ENCODE measurements at regions not wholly inside any gene's neighbourhood (a gene's known extent, or its start where the extent isn't known, plus 50 kb on each side); places are given as distances from the start of the nearest gene placed in this dataset.

DNA sequence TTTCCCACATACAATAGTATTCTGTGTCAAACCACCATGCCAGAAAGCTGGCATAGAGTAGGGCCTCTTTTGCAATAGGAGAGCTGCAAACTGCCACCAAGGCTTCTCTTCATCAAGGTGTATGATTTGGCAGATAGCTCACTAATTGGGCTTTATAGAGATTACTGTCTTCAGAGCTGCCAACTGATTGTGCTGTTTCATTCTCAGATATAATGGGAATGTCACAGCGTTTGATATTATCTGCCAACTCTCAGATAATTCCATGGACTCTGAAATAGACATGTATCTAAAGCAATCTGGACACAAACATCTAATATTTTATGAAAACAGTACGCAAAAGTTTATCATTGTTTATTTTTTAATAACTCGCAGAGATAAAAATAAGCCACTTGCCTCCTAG, 1289.1 kb downstream of the STIM2 start:
- Histone ChIP-seq H3K4me3 (ENCODE audit: low read length in 2 of 2) (no peak overlapping the region), H3K4me1 (ENCODE audit: control insufficient read depth in 1 of 2, insufficient read depth in 2 of 2, low read length in 2 of 2) (no peaks in the 10 kb centered on the region), H3K27me3 (ENCODE audit: control insufficient read depth in 1 of 2, insufficient read depth in 2 of 2, low read length in 1 of 2) (no peaks in the 10 kb centered on the region), H3K36me3 (ENCODE audit: control insufficient read depth in 1 of 2, insufficient read depth in 2 of 2, low read length in 1 of 2) (no peaks in the 10 kb centered on the region), H3K9me3 (ENCODE audit: control insufficient read depth, low read length) (no peaks in the 10 kb centered on the region), H3K27ac (ENCODE audit: low read depth in 1 of 2, low read length in 2 of 2) (no peak overlapping the region)
- ATAC-seq (ENCODE audit: low FRiP score) (no peak), DNase-seq (no peak)
- 60 to 66% methylated on average over 3 of the region's 3 CpGs for WGBS, 2 donors
- intact Hi-C loops (cut with DNase I): no loop called here

DNA sequence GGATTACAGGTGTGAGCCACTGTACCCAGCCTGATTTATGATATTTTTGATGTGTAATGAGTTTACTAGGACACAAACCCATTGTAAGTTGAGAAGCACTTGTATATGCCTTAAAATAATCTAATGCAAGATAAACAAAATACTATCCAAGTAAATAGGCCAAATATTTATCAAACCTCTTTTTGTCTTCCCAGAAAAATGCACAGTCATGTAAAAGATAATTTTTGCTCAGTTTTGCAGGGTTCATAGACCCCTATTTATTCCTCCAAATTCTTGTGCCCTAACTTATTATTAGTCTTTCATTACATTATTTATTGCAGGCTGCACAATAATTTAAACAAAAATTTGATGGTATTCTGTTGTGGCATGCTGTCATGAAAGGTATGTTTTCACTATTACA, 1290.7 kb downstream of the STIM2 start:
- no peaks in the 10 kb centered on the region for H3K4me1 ChIP-seq (ENCODE audit: control insufficient read depth in 1 of 2, insufficient read depth in 2 of 2, low read length in 2 of 2)
- ATAC-seq (ENCODE audit: low FRiP score): no peak
- H3K4me3 ChIP-seq (ENCODE audit: low read length in 2 of 2): no peak overlapping the region
- H3K27ac ChIP-seq (ENCODE audit: low read depth in 1 of 2, low read length in 2 of 2): no peak overlapping the region
- H3K9me3 ChIP-seq (ENCODE audit: control insufficient read depth, low read length): no peaks in the 10 kb centered on the region
- H3K27me3 ChIP-seq (ENCODE audit: control insufficient read depth in 1 of 2, insufficient read depth in 2 of 2, low read length in 1 of 2): no peaks in the 10 kb centered on the region
- no peaks in the 10 kb centered on the region for H3K36me3 ChIP-seq (ENCODE audit: control insufficient read depth in 1 of 2, insufficient read depth in 2 of 2, low read length in 1 of 2)
- no peak for DNase-seq
- intact Hi-C loops (cut with DNase I): no loop called here

DNA sequence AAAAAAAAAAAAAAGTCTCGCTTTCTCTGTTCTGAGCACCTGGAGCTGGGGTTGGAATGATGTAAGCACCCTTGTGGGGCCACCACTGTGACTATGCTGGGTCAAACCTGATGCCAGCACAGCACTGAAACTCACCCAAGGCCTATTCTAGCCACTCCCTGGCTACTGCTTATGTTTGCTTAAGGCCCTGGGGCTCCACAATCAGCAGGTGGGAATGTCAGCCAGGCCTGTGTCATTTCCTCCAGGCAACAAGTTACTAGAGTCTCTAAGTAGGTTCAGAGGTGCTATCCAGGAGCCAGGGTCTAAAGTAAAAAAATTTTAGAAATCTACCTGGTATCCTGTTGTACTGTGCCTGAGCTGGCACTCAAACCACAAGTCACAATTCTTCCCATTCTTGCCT, 1306.8 kb downstream of the STIM2 start:
- H3K4me1 ChIP-seq (ENCODE audit: control insufficient read depth in 1 of 2, insufficient read depth in 2 of 2, low read length in 2 of 2): no peaks in the 10 kb centered on the region
- H3K27me3 ChIP-seq (ENCODE audit: control insufficient read depth in 1 of 2, insufficient read depth in 2 of 2, low read length in 1 of 2): no peaks in the 10 kb centered on the region
- intact Hi-C loops (cut with DNase I): no loop called here
- WGBS, 2 donors: 80 to 86% methylated on average over 1 of the region's 1 CpG
- no peak for DNase-seq
- no peaks in the 10 kb centered on the region for H3K36me3 ChIP-seq (ENCODE audit: control insufficient read depth in 1 of 2, insufficient read depth in 2 of 2, low read length in 1 of 2)
- no peak overlapping the region for H3K4me3 ChIP-seq (ENCODE audit: low read length in 2 of 2)
- H3K27ac ChIP-seq (ENCODE audit: low read depth in 1 of 2, low read length in 2 of 2): no peak overlapping the region
- no peak for ATAC-seq (ENCODE audit: low FRiP score)
- H3K9me3 ChIP-seq (ENCODE audit: control insufficient read depth, low read length): peaks cover 2% of the 10 kb centered on the region

DNA sequence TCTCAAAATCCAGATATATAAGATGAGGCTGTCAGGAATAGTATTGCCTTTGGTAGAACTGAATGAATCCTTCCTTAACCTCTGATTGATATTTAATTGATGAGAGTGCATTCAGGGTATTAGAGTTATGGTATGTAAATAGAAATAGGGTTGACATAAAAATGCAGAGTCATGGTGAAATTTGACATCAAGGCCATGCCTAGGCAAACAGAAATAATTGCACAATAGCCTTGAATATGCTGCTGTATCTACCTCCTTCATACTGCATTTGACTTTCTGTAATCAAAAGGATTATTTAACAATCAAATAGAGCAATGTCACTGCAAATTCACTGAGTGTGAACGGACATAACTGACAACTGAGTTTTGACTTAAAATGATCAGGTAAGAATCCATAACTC, 1316.3 kb downstream of the STIM2 start:
- no peaks in the 10 kb centered on the region for H3K9me3 ChIP-seq (ENCODE audit: control insufficient read depth, low read length)
- no peaks in the 10 kb centered on the region for H3K27me3 ChIP-seq (ENCODE audit: control insufficient read depth in 1 of 2, insufficient read depth in 2 of 2, low read length in 1 of 2)
- no peaks in the 10 kb centered on the region for H3K4me1 ChIP-seq (ENCODE audit: control insufficient read depth in 1 of 2, insufficient read depth in 2 of 2, low read length in 2 of 2)
- no peak overlapping the region for H3K27ac ChIP-seq (ENCODE audit: low read depth in 1 of 2, low read length in 2 of 2)
- 78 to 81% methylated on average over 1 of the region's 1 CpG for WGBS, 2 donors
- intact Hi-C loops (cut with DNase I): no loop called here
- ATAC-seq (ENCODE audit: low FRiP score) (no peak), DNase-seq (no peak)
- H3K4me3 ChIP-seq (ENCODE audit: low read length in 2 of 2): no peak overlapping the region
- no peaks in the 10 kb centered on the region for H3K36me3 ChIP-seq (ENCODE audit: control insufficient read depth in 1 of 2, insufficient read depth in 2 of 2, low read length in 1 of 2)

DNA sequence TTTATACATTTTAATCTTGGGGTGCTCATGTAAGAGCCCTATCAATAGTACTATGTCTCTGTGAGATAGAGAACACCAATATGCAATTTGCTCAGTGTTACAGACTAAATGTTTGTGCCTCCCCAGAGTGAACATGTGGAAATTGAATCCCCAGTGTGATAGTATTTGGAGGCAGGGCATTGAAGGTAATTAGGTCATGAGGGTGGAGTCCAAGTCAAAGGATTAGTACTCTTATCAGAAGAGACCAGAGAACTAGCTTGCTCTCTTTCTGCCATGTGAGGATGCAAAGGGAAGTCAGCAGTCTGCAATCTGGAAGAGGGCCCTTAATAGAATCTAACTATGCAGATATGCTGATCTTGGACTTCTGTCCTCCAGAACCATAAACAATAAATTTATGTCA, 1317.0 kb downstream of the STIM2 start:
- ATAC-seq (ENCODE audit: low FRiP score): no peak
- H3K4me3 ChIP-seq (ENCODE audit: low read length in 2 of 2): no peak overlapping the region
- intact Hi-C loops (cut with DNase I): no loop called here

DNA sequence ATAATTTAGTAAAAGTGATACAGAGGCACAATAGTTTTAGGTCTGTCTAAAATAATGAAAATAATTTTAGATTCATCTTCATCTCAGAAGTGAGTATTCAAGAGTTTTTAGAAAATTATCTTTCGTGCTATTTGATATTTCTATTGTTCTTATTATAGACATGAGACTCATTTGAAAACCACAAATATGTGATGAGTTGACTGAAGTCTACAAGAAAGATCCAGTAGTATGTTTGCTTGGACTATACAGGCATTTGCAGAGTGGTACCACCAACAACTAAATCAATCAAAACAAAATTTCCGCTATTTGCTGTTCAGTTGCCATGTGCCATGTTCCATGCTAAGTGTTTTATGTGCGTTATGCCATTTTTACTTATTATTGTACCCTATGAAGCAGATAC, 1318.5 kb downstream of the STIM2 start:
- Histone ChIP-seq H3K4me1 (ENCODE audit: control insufficient read depth in 1 of 2, insufficient read depth in 2 of 2, low read length in 2 of 2) (no peaks in the 10 kb centered on the region), H3K36me3 (ENCODE audit: control insufficient read depth in 1 of 2, insufficient read depth in 2 of 2, low read length in 1 of 2) (no peaks in the 10 kb centered on the region), H3K27ac (ENCODE audit: low read depth in 1 of 2, low read length in 2 of 2) (no peak overlapping the region), H3K4me3 (ENCODE audit: low read length in 2 of 2) (no peak overlapping the region), H3K9me3 (ENCODE audit: control insufficient read depth, low read length) (no peaks in the 10 kb centered on the region), H3K27me3 (ENCODE audit: control insufficient read depth in 1 of 2, insufficient read depth in 2 of 2, low read length in 1 of 2) (no peaks in the 10 kb centered on the region)
- no peak for DNase-seq
- intact Hi-C loops (cut with DNase I): no loop called here
- WGBS, 2 donors: 84 to 85% methylated on average over 3 of the region's 3 CpGs
- no peak for ATAC-seq (ENCODE audit: low FRiP score)

More for the DNA sequence above, 1317.0 kb downstream of the STIM2 start:
- Histone ChIP-seq H3K27ac (ENCODE audit: low read depth in 1 of 2, low read length in 2 of 2) (no peak overlapping the region), H3K27me3 (ENCODE audit: control insufficient read depth in 1 of 2, insufficient read depth in 2 of 2, low read length in 1 of 2) (no peaks in the 10 kb centered on the region), H3K4me1 (ENCODE audit: control insufficient read depth in 1 of 2, insufficient read depth in 2 of 2, low read length in 2 of 2) (no peaks in the 10 kb centered on the region), H3K36me3 (ENCODE audit: control insufficient read depth in 1 of 2, insufficient read depth in 2 of 2, low read length in 1 of 2) (no peaks in the 10 kb centered on the region), H3K9me3 (ENCODE audit: control insufficient read depth, low read length) (no peaks in the 10 kb centered on the region)
- no peak for DNase-seq

DNA sequence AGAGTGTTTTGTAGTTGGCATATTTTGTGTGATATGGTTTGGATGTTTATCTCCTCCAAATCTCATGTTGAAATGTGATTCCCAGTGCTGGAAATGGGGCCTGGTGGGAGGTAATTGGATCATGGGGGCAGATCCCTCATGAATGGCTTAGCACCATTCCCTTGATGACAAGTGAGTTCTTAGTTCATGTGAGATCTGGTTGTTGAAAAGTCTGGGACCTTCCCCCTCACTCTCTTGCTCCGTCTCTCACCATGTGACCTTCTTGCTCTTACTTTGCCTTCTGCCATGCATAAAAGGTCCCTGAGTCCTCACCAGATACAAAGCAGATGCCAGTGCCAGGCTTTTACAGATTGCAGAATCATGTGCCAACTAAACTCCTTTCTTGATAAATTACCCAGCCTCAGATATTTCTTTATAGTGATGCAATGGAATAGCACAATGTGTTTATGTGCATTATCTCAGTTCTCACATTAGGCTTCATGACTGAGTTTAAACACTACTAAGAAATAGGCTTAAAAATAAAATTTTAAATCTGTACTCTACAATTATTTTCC, 1348.8 kb downstream of the STIM2 start:
- intact Hi-C loops (cut with DNase I): no loop called here
- 18 to 24% methylated on average over 1 of the region's 1 CpG for WGBS, 2 donors
- no peak overlapping the region for H3K27ac ChIP-seq (ENCODE audit: low read depth in 1 of 2, low read length in 2 of 2)
- H3K9me3 ChIP-seq (ENCODE audit: control insufficient read depth, low read length): peaks cover 2% of the 10 kb centered on the region
- no peaks in the 10 kb centered on the region for H3K27me3 ChIP-seq (ENCODE audit: control insufficient read depth in 1 of 2, insufficient read depth in 2 of 2, low read length in 1 of 2)
- DNase-seq (no peak), ATAC-seq (ENCODE audit: low FRiP score) (no peak)
- no peaks in the 10 kb centered on the region for H3K4me1 ChIP-seq (ENCODE audit: control insufficient read depth in 1 of 2, insufficient read depth in 2 of 2, low read length in 2 of 2)
- H3K36me3 ChIP-seq (ENCODE audit: control insufficient read depth in 1 of 2, insufficient read depth in 2 of 2, low read length in 1 of 2): no peaks in the 10 kb centered on the region
- H3K4me3 ChIP-seq (ENCODE audit: low read length in 2 of 2): no peak overlapping the region

DNA sequence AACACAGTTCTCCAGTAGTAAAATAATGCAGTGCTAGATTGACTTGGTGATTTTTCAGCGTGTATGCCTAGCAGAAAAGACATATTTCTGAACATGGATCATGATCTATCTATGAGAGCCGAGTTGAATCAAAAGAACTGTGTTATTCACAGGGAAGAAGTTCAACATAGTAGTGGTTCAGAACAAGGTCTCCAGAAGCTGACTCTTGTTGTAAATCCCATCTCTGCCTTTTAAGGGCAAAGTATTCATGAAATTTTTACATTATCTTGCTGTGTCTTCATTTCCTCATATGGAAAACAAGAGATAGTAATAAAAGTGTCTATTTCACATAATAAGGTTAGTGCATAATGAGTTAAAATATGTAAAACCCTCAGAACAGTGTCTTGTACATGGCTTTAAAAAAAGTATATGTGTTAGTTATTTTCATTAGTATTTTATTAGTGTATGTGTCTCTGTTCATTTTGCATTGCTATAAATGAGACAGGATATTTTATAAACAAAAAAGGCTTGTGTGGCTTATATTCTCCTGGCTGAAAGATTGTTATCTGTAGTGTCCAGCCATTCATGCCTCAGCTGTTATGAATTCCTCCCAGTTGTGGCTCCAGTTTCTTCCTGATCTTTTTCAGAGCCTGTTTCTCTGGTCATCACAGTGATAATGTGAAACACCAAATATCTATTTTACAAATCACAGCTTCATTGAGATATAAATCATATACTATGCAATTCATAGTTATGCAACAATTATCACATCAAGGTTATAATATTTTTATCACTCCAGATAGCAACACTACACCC, 1351.2 kb downstream of the STIM2 start:
- intact Hi-C loops (cut with DNase I): no loop called here
- Histone ChIP-seq H3K4me1 (ENCODE audit: control insufficient read depth in 1 of 2, insufficient read depth in 2 of 2, low read length in 2 of 2) (no peaks in the 10 kb centered on the region), H3K4me3 (ENCODE audit: low read length in 2 of 2) (no peak overlapping the region), H3K9me3 (ENCODE audit: control insufficient read depth, low read length) (no peaks in the 10 kb centered on the region), H3K27me3 (ENCODE audit: control insufficient read depth in 1 of 2, insufficient read depth in 2 of 2, low read length in 1 of 2) (no peaks in the 10 kb centered on the region), H3K27ac (ENCODE audit: low read depth in 1 of 2, low read length in 2 of 2) (no peak overlapping the region), H3K36me3 (ENCODE audit: control insufficient read depth in 1 of 2, insufficient read depth in 2 of 2, low read length in 1 of 2) (no peaks in the 10 kb centered on the region)
- WGBS, 2 donors: 14 to 21% methylated on average over 2 of the region's 2 CpGs
- DNase-seq (no peak), ATAC-seq (ENCODE audit: low FRiP score) (no peak)

DNA sequence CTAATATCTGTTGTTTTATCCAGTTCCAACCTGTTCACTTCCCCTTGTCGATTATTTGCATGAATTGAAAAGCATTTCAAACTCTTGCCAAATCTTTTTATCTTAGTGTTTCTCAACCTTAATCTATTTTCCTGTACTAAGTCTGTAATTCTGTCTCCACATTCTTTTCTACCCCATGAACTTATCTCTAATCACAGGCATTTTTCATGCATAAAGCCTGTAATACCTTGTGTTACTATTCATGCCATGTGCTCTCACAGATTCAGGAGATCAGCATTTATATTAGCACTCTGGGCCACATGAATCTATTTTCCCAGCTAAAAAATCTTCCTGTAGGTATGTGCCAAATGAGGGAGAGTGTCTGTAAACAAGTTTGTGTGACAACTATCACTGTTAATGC, 1360.9 kb downstream of the STIM2 start:
- DNase-seq (no peak), ATAC-seq (ENCODE audit: low FRiP score) (no peak)
- no peak overlapping the region for H3K27ac ChIP-seq (ENCODE audit: low read depth in 1 of 2, low read length in 2 of 2)
- H3K36me3 ChIP-seq (ENCODE audit: control insufficient read depth in 1 of 2, insufficient read depth in 2 of 2, low read length in 1 of 2): no peaks in the 10 kb centered on the region
- no peaks in the 10 kb centered on the region for H3K9me3 ChIP-seq (ENCODE audit: control insufficient read depth, low read length)
- intact Hi-C loops (cut with DNase I): no loop called here
- H3K27me3 ChIP-seq (ENCODE audit: control insufficient read depth in 1 of 2, insufficient read depth in 2 of 2, low read length in 1 of 2): no peaks in the 10 kb centered on the region
- WGBS, 2 donors: 32 to 47% methylated on average over 1 of the region's 1 CpG
- H3K4me3 ChIP-seq (ENCODE audit: low read length in 2 of 2): no peak overlapping the region
- H3K4me1 ChIP-seq (ENCODE audit: control insufficient read depth in 1 of 2, insufficient read depth in 2 of 2, low read length in 2 of 2): no peaks in the 10 kb centered on the region
